ENCODE measurements at regions not wholly inside any gene's neighbourhood (a gene's known extent, or its start where the extent isn't known, plus 50 kb on each side); places are given as distances from the start of the nearest gene placed in this dataset.

GRCh38 chr2:51994123-51994763 is 962.3 kb upstream of the NRXN1 start:
- TF ChIP-seq, protein P1, sequence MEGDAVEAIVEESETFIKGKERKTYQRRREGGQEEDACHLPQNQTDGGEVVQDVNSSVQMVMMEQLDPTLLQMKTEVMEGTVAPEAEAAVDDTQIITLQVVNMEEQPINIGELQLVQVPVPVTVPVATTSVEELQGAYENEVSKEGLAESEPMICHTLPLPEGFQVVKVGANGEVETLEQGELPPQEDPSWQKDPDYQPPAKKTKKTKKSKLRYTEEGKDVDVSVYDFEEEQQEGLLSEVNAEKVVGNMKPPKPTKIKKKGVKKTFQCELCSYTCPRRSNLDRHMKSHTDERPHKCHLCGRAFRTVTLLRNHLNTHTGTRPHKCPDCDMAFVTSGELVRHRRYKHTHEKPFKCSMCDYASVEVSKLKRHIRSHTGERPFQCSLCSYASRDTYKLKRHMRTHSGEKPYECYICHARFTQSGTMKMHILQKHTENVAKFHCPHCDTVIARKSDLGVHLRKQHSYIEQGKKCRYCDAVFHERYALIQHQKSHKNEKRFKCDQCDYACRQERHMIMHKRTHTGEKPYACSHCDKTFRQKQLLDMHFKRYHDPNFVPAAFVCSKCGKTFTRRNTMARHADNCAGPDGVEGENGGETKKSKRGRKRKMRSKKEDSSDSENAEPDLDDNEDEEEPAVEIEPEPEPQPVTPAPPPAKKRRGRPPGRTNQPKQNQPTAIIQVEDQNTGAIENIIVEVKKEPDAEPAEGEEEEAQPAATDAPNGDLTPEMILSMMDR (conservative IDR thresholded peaks at IDR 0.05), result no peak
- no peak for TF ChIP-seq EZH2 (IDR thresholded peaks at IDR 0.05; ENCODE audit: low read depth)

Data from PC-9 (cell line).